ENCODE measurements at regions not wholly inside any gene's neighbourhood (a gene's known extent, or its start where the extent isn't known, plus 50 kb on each side); places are given as distances from the start of the nearest gene placed in this dataset.

GRCh38 chr2:167534443-167534842 is 646.2 kb downstream of the XIRP2 start:
- no peaks in the 10 kb centered on the region for H3K36me3 ChIP-seq (ENCODE audit: control insufficient read depth, insufficient read depth, low read length)
- no peak overlapping the region for H3K27ac ChIP-seq (ENCODE audit: low read length)
- H3K9me3 Mint-ChIP-seq = peaks cover 5 to 8% of the 10 kb centered on the region in 2 donors
- 75% methylated on average over 1 of the region's 1 CpG for WGBS (ENCODE audit: insufficient coverage)
- H3K4me3 Mint-ChIP-seq = no peak overlapping the region
- no peaks in the 10 kb centered on the region for H3K9me3 ChIP-seq (ENCODE audit: control insufficient read depth, insufficient read depth, low read length)
- H3K27me3 ChIP-seq (ENCODE audit: control insufficient read depth, insufficient read depth, low read length) = no peaks in the 10 kb centered on the region
- no peak for ATAC-seq
- H3K4me3 ChIP-seq (ENCODE audit: low read length) = no peak overlapping the region
- no peak for DNase-seq
- no peak for TF ChIP-seq CTCF (IDR thresholded peaks at IDR 0.05)
- intact Hi-C loops (cut with micrococcal nuclease) = no loop called here
- H3K4me1 ChIP-seq (ENCODE audit: control insufficient read depth, insufficient read depth, low read length) = no peaks in the 10 kb centered on the region
- no peak overlapping the region for H3K27ac Mint-ChIP-seq
- H3K36me3 Mint-ChIP-seq = no peaks in the 10 kb centered on the region
- H3K4me1 Mint-ChIP-seq = no peaks in the 10 kb centered on the region
- H3K27me3 Mint-ChIP-seq (ENCODE audit: low read depth in 2 of 2) = no peaks in the 10 kb centered on the region

GRCh38 chr2:167524786-167525185 is 636.5 kb downstream of the XIRP2 start:
- Mint-ChIP-seq H3K9me3 (peaks cover 2 to 9% of the 10 kb centered on the region in 2 donors), H3K4me3 (no peak overlapping the region), H3K27ac (no peak overlapping the region), H3K4me1 (no peaks in the 10 kb centered on the region), H3K36me3 (no peaks in the 10 kb centered on the region), H3K27me3 (ENCODE audit: low read depth in 2 of 2) (no peaks in the 10 kb centered on the region)
- DNase-seq = no peak
- no peak for ATAC-seq
- Histone ChIP-seq H3K27me3 (ENCODE audit: control insufficient read depth, insufficient read depth, low read length) (no peaks in the 10 kb centered on the region), H3K27ac (ENCODE audit: low read length) (no peak overlapping the region), H3K36me3 (ENCODE audit: control insufficient read depth, insufficient read depth, low read length) (no peaks in the 10 kb centered on the region), H3K4me1 (ENCODE audit: control insufficient read depth, insufficient read depth, low read length) (no peaks in the 10 kb centered on the region), H3K9me3 (ENCODE audit: control insufficient read depth, insufficient read depth, low read length) (no peaks in the 10 kb centered on the region), H3K4me3 (ENCODE audit: low read length) (no peak overlapping the region)
- intact Hi-C loops (cut with micrococcal nuclease) = no loop called here
- TF ChIP-seq CTCF (IDR thresholded peaks at IDR 0.05) = no peak
- no CpG with 5 or more reads among the region's 2 CpGs for WGBS (ENCODE audit: insufficient coverage)

GRCh38 chr2:167510071-167510759 is 621.9 kb downstream of the XIRP2 start:
- ATAC-seq (no peak), DNase-seq (no peak)
- H3K4me1 ChIP-seq (ENCODE audit: control insufficient read depth, insufficient read depth, low read length) = no peaks in the 10 kb centered on the region
- H3K36me3 Mint-ChIP-seq = no peaks in the 10 kb centered on the region
- H3K27ac ChIP-seq (ENCODE audit: low read length) = no peak overlapping the region
- no peak overlapping the region for H3K27ac Mint-ChIP-seq
- H3K4me3 Mint-ChIP-seq = no peak overlapping the region
- no peaks in the 10 kb centered on the region for H3K36me3 ChIP-seq (ENCODE audit: control insufficient read depth, insufficient read depth, low read length)
- no peaks in the 10 kb centered on the region for H3K4me1 Mint-ChIP-seq
- no peaks in the 10 kb centered on the region for H3K27me3 Mint-ChIP-seq (ENCODE audit: low read depth in 2 of 2)
- intact Hi-C loops (cut with micrococcal nuclease) = no loop called here
- H3K9me3 ChIP-seq (ENCODE audit: control insufficient read depth, insufficient read depth, low read length) = no peaks in the 10 kb centered on the region
- 87% methylated on average over 1 of the region's 2 CpGs for WGBS (ENCODE audit: insufficient coverage)
- peaks cover 3 to 8% of the 10 kb centered on the region in 2 donors for H3K9me3 Mint-ChIP-seq
- H3K27me3 ChIP-seq (ENCODE audit: control insufficient read depth, insufficient read depth, low read length) = no peaks in the 10 kb centered on the region
- no peak for TF ChIP-seq CTCF (IDR thresholded peaks at IDR 0.05)
- no peak overlapping the region for H3K4me3 ChIP-seq (ENCODE audit: low read length)

GRCh38 chr2:167509586-167509985 is 621.3 kb downstream of the XIRP2 start:
- no peak overlapping the region for H3K4me3 Mint-ChIP-seq
- H3K27me3 Mint-ChIP-seq (ENCODE audit: low read depth in 2 of 2) = no peaks in the 10 kb centered on the region
- peaks cover 3 to 10% of the 10 kb centered on the region in 2 donors for H3K9me3 Mint-ChIP-seq
- TF ChIP-seq CTCF (IDR thresholded peaks at IDR 0.05) = no peak
- Histone ChIP-seq H3K4me3 (ENCODE audit: low read length) (no peak overlapping the region), H3K9me3 (ENCODE audit: control insufficient read depth, insufficient read depth, low read length) (no peaks in the 10 kb centered on the region), H3K27ac (ENCODE audit: low read length) (no peak overlapping the region), H3K36me3 (ENCODE audit: control insufficient read depth, insufficient read depth, low read length) (no peaks in the 10 kb centered on the region), H3K27me3 (ENCODE audit: control insufficient read depth, insufficient read depth, low read length) (no peaks in the 10 kb centered on the region), H3K4me1 (ENCODE audit: control insufficient read depth, insufficient read depth, low read length) (no peaks in the 10 kb centered on the region)
- H3K4me1 Mint-ChIP-seq = no peaks in the 10 kb centered on the region
- no peak for ATAC-seq
- intact Hi-C loops (cut with micrococcal nuclease) = no loop called here
- no peak for DNase-seq
- WGBS (ENCODE audit: insufficient coverage) = 52% methylated on average over 4 of the region's 4 CpGs
- no peak overlapping the region for H3K27ac Mint-ChIP-seq
- H3K36me3 Mint-ChIP-seq = no peaks in the 10 kb centered on the region
